ENCODE measurements at regions not wholly inside any gene's neighbourhood (a gene's known extent, or its start where the extent isn't known, plus 50 kb on each side); places are given as distances from the start of the nearest gene placed in this dataset.

GRCh38 chr9:73684601-73685000 is 532.9 kb downstream of the ANXA1 start:
- Histone ChIP-seq H3K9me3 (ENCODE audit: control insufficient read depth, insufficient read depth, low read length) (no peaks in the 10 kb centered on the region), H3K27ac (ENCODE audit: low read length) (no peak overlapping the region), H3K36me3 (ENCODE audit: control insufficient read depth, insufficient read depth, low read length) (no peaks in the 10 kb centered on the region), H3K4me3 (ENCODE audit: low read length) (no peak overlapping the region), H3K27me3 (ENCODE audit: control insufficient read depth, insufficient read depth, low read length) (no peaks in the 10 kb centered on the region; the same call in 1 of the 2 replicates), H3K4me1 (ENCODE audit: control insufficient read depth, insufficient read depth, low read length) (no peaks in the 10 kb centered on the region)
- WGBS (ENCODE audit: insufficient coverage, insufficient read length) = no CpG with 5 or more reads among the region's 3 CpGs
- DNase-seq (ENCODE audit: low read depth, low spot score) = no peak

- Histone ChIP-seq H3K27ac (ENCODE audit: low read length) (no peak overlapping the region), H3K4me1 (ENCODE audit: control insufficient read depth, insufficient read depth, low read length) (no peaks in the 10 kb centered on the region), H3K27me3 (ENCODE audit: control insufficient read depth, insufficient read depth, low read length) (no peaks in the 10 kb centered on the region; the same call in 1 of the 2 replicates), H3K36me3 (ENCODE audit: control insufficient read depth, insufficient read depth, low read length) (no peaks in the 10 kb centered on the region), H3K9me3 (ENCODE audit: control insufficient read depth, insufficient read depth, low read length) (no peaks in the 10 kb centered on the region), H3K4me3 (ENCODE audit: low read length) (no peak overlapping the region)
- DNase-seq (ENCODE audit: low read depth, low spot score) = no peak
- no CpG with 5 or more reads among the region's 3 CpGs for WGBS (ENCODE audit: insufficient coverage, insufficient read length)
Observed at GRCh38 chr9:73685786-73686185, 534.1 kb downstream of the ANXA1 start.

- H3K27me3 ChIP-seq (ENCODE audit: control insufficient read depth, insufficient read depth, low read length) = no peaks in the 10 kb centered on the region; the same call in 1 of the 2 replicates
- no peak overlapping the region for H3K27ac ChIP-seq (ENCODE audit: low read length)
- no peaks in the 10 kb centered on the region for H3K4me1 ChIP-seq (ENCODE audit: control insufficient read depth, insufficient read depth, low read length)
- no peaks in the 10 kb centered on the region for H3K36me3 ChIP-seq (ENCODE audit: control insufficient read depth, insufficient read depth, low read length)
- no peak for DNase-seq (ENCODE audit: low read depth, low spot score)
- no peaks in the 10 kb centered on the region for H3K9me3 ChIP-seq (ENCODE audit: control insufficient read depth, insufficient read depth, low read length)
- no CpG with 5 or more reads among the region's 5 CpGs for WGBS (ENCODE audit: insufficient coverage, insufficient read length)
- no peak overlapping the region for H3K4me3 ChIP-seq (ENCODE audit: low read length)
Observed at GRCh38 chr9:73689051-73689870, 537.6 kb downstream of the ANXA1 start.

- Histone ChIP-seq H3K27me3 (ENCODE audit: control insufficient read depth, insufficient read depth, low read length) (no peaks in the 10 kb centered on the region), H3K9me3 (ENCODE audit: control insufficient read depth, insufficient read depth, low read length) (no peaks in the 10 kb centered on the region), H3K27ac (ENCODE audit: low read length) (no peak overlapping the region), H3K4me3 (ENCODE audit: low read length) (no peak overlapping the region), H3K36me3 (ENCODE audit: control insufficient read depth, insufficient read depth, low read length) (no peaks in the 10 kb centered on the region), H3K4me1 (ENCODE audit: control insufficient read depth, insufficient read depth, low read length) (no peaks in the 10 kb centered on the region)
- WGBS (ENCODE audit: insufficient coverage, insufficient read length) = no CpG with 5 or more reads among the region's 1 CpG
- DNase-seq (ENCODE audit: low read depth, low spot score) = no peak
Observed at GRCh38 chr9:73701415-73702057, 549.9 kb downstream of the ANXA1 start.

GRCh38 chr9:73714294-73714693 is 562.6 kb downstream of the ANXA1 start:
- Histone ChIP-seq H3K36me3 (ENCODE audit: control insufficient read depth, insufficient read depth, low read length) (no peaks in the 10 kb centered on the region), H3K27ac (ENCODE audit: low read length) (no peak overlapping the region), H3K4me3 (ENCODE audit: low read length) (no peak overlapping the region), H3K9me3 (ENCODE audit: control insufficient read depth, insufficient read depth, low read length) (no peaks in the 10 kb centered on the region), H3K4me1 (ENCODE audit: control insufficient read depth, insufficient read depth, low read length) (no peaks in the 10 kb centered on the region), H3K27me3 (ENCODE audit: control insufficient read depth, insufficient read depth, low read length) (no peaks in the 10 kb centered on the region)
- DNase-seq (ENCODE audit: low read depth, low spot score) = no peak
- no CpG with 5 or more reads among the region's 1 CpG for WGBS (ENCODE audit: insufficient coverage, insufficient read length)

GRCh38 chr9:73715591-73715990 is 563.9 kb downstream of the ANXA1 start:
- Histone ChIP-seq H3K4me1 (ENCODE audit: control insufficient read depth, insufficient read depth, low read length) (no peaks in the 10 kb centered on the region), H3K9me3 (ENCODE audit: control insufficient read depth, insufficient read depth, low read length) (no peaks in the 10 kb centered on the region), H3K27me3 (ENCODE audit: control insufficient read depth, insufficient read depth, low read length) (no peaks in the 10 kb centered on the region), H3K36me3 (ENCODE audit: control insufficient read depth, insufficient read depth, low read length) (no peaks in the 10 kb centered on the region), H3K27ac (ENCODE audit: low read length) (no peak overlapping the region), H3K4me3 (ENCODE audit: low read length) (no peak overlapping the region)
- DNase-seq (ENCODE audit: low read depth, low spot score) = no peak
- 100% methylated on average over 2 of the region's 3 CpGs for WGBS (ENCODE audit: insufficient coverage, insufficient read length)

GRCh38 chr9:73719660-73720059 is 568.0 kb downstream of the ANXA1 start:
- H3K27me3 ChIP-seq (ENCODE audit: control insufficient read depth, insufficient read depth, low read length) = no peaks in the 10 kb centered on the region
- WGBS (ENCODE audit: insufficient coverage, insufficient read length) = no CpG with 5 or more reads among the region's 1 CpG
- H3K4me1 ChIP-seq (ENCODE audit: control insufficient read depth, insufficient read depth, low read length) = no peaks in the 10 kb centered on the region
- no peak overlapping the region for H3K4me3 ChIP-seq (ENCODE audit: low read length)
- H3K9me3 ChIP-seq (ENCODE audit: control insufficient read depth, insufficient read depth, low read length) = no peaks in the 10 kb centered on the region
- H3K27ac ChIP-seq (ENCODE audit: low read length) = no peak overlapping the region
- H3K36me3 ChIP-seq (ENCODE audit: control insufficient read depth, insufficient read depth, low read length) = no peaks in the 10 kb centered on the region
- DNase-seq (ENCODE audit: low read depth, low spot score) = no peak

- Histone ChIP-seq H3K36me3 (ENCODE audit: control insufficient read depth, insufficient read depth, low read length) (no peaks in the 10 kb centered on the region), H3K27me3 (ENCODE audit: control insufficient read depth, insufficient read depth, low read length) (no peaks in the 10 kb centered on the region), H3K9me3 (ENCODE audit: control insufficient read depth, insufficient read depth, low read length) (no peaks in the 10 kb centered on the region), H3K27ac (ENCODE audit: low read length) (no peak overlapping the region), H3K4me1 (ENCODE audit: control insufficient read depth, insufficient read depth, low read length) (no peaks in the 10 kb centered on the region), H3K4me3 (ENCODE audit: low read length) (no peak overlapping the region)
- WGBS (ENCODE audit: insufficient coverage, insufficient read length) = no CpG with 5 or more reads among the region's 4 CpGs
- no peak for DNase-seq (ENCODE audit: low read depth, low spot score)
Observed at GRCh38 chr9:73720601-73721000, 568.9 kb downstream of the ANXA1 start.

GRCh38 chr9:73736270-73736669 is 584.6 kb downstream of the ANXA1 start:
- DNase-seq (ENCODE audit: low read depth, low spot score) = no peak
- 100% methylated on average over 1 of the region's 2 CpGs for WGBS (ENCODE audit: insufficient coverage, insufficient read length)
- no peaks in the 10 kb centered on the region for H3K9me3 ChIP-seq (ENCODE audit: control insufficient read depth, insufficient read depth, low read length)
- H3K27me3 ChIP-seq (ENCODE audit: control insufficient read depth, insufficient read depth, low read length) = no peaks in the 10 kb centered on the region
- H3K36me3 ChIP-seq (ENCODE audit: control insufficient read depth, insufficient read depth, low read length) = no peaks in the 10 kb centered on the region
- H3K4me3 ChIP-seq (ENCODE audit: low read length) = no peak overlapping the region
- H3K27ac ChIP-seq (ENCODE audit: low read length) = no peak overlapping the region
- H3K4me1 ChIP-seq (ENCODE audit: control insufficient read depth, insufficient read depth, low read length) = no peaks in the 10 kb centered on the region

- H3K27me3 ChIP-seq (ENCODE audit: control insufficient read depth, insufficient read depth, low read length) = no peaks in the 10 kb centered on the region
- H3K36me3 ChIP-seq (ENCODE audit: control insufficient read depth, insufficient read depth, low read length) = no peaks in the 10 kb centered on the region
- no peaks in the 10 kb centered on the region for H3K4me1 ChIP-seq (ENCODE audit: control insufficient read depth, insufficient read depth, low read length)
- no peaks in the 10 kb centered on the region for H3K9me3 ChIP-seq (ENCODE audit: control insufficient read depth, insufficient read depth, low read length)
- no CpG with 5 or more reads among the region's 3 CpGs for WGBS (ENCODE audit: insufficient coverage, insufficient read length)
- no peak overlapping the region for H3K27ac ChIP-seq (ENCODE audit: low read length)
- DNase-seq (ENCODE audit: low read depth, low spot score) = no peak
- H3K4me3 ChIP-seq (ENCODE audit: low read length) = no peak overlapping the region
Observed at GRCh38 chr9:73738741-73739530, 587.3 kb downstream of the ANXA1 start.
